HG02970 (cell line): ENCODE measurements at regions not wholly inside any gene's neighbourhood (a gene's known extent, or its start where the extent isn't known, plus 50 kb on each side); places are given as distances from the start of the nearest gene placed in this dataset.
"Not testable (repeated sequence)": the region's sequence is repeated elsewhere in the genome, so short reads cannot be mapped to it uniquely, and the experiment has no call there.

ENCODE experiments used
- ATAC-seq: cut with Tn5 transposase; IDR thresholded peaks from one replicate; pipeline ENCODE4 v1.9.1; 2021; ENCODE audit warnings: mild to moderate bottlenecking, moderate library complexity, moderate number of reproducible peaks; ENCODE audit not compliant: unreplicated experiment, low FRiP score

DNA sequence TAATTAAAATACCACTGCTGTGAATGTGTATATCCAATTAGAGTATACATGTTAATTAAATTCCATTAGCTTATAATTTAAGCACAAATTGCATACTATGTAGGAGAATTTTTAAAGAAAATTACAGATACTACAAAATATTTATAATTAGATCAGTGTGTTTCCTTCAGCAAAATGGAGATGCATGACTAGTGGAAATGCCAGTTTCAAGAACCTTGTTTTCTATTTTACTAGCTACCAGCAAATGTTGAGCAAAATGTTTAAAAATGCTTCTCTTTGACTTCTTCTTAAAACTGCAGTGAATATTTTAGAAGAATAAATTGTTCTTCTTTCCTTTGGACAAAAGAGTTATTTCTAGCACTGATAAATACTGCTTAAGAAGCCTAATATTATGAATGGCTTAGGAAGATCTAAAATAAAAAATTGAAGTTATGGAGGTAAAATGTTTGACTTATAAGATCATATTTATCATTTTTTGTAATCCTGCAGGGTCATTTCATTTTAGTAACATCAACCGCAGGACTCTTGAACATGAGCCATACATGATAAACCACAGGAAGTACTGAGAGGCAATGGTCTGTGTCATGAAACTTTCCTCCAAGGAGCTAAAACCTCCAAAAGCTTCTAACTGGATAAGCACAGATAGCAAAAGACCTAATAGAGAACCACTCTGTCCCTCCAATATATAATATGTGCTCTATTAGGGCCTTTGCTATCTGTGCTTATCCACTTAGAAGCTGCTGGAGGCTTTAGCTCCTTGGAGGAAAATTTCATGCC, 1066.0 kb upstream of the CELF2 start:
- no peak for ATAC-seq

DNA sequence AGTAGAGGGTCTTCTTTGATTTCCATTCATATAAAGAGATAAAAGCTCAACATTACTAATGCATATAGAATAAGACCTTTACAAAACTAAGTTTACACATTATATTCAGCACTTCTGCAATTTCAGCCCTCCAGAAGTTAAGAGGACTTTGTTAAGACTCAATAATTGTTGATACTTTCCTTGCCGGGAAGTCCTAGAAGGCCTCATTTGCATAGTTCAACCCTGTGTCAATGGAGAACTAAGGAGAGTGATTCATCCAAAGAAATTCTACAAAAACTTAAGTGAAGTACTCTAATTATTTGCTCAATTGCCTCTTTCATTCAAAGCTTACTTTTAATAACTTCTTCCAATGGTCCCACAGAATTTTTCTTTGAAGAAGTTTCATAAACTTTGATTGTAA, 1060.3 kb upstream of the CELF2 start:
- no peak for ATAC-seq

DNA sequence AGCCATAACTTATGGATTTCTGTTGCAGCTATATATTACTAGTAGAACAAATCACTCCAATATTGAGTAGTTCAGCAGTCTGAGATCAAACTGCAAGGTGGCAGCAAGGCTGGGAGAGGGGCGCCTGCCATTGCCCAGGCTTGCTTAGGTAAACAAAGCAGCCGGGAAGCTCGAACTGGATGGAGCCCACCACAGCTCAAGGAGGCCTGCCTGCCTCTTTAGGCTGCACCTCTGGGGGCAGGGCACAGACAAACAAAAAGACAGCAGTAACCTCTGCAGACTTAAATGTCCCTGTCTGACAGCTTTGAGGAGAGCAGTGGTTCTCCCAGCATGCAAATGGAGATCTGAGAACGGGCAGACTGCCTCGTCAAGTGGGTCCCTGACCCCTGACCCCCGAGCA, 1059.8 kb upstream of the CELF2 start:
- ATAC-seq, result not testable (repeated sequence)

DNA sequence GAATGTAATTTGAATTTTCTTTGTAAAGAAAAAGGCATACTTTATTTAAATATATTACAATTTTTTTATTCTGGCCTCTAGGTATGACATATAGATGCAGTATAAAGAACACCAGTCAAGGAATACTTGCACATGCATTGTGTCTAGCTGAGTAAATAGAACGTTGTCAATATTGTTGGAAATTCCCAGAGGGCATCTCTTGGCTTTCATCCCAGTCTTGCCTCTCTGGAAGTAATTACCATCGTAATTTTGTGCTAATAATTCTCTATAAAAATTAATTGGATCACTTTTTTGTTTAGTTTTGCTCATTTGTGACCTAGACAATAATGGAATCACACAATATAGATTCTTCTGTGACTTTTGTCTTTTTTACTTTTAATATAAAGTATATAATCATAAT, 1052.3 kb upstream of the CELF2 start:
- ATAC-seq, result no peak

DNA sequence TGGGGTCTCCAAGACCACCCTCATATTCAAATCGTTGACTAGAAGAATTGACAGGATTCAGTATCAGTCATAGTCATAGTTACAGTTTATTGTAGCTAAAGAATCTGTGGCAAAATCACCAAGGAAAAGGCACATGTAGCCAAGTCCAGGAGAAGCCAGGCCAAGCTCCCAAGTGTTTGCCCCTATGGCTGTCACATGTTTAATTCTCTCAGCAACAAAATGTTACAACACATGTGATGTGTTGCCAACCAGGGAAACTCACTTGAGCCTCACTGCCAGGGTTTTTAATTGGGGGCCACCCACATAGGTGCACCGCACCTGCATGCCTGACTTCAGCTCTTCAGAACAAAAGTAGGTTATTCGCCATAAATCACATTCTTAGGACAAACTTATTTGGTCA, 1030.9 kb upstream of the CELF2 start:
- no peak for ATAC-seq

DNA sequence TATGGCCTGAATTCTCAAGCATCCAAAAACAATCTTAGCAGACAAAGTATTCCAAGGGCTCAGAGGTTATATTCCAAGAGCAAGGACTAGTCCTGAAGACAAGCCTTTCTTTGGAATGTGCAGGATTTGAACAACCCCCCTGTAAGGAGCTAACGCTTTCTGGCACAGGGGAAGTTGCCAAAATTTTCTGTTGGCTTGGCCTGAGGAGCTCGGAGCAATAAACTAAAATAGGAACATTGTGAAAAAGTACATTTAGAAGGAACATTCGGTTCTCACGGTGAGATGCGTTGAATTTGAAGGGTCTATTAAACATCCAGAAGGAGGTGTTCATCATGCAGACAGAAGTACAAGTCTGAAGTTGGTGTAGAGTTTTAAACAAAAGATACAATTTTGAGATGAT, 1030.5 kb upstream of the CELF2 start:
- ATAC-seq, result no peak

DNA sequence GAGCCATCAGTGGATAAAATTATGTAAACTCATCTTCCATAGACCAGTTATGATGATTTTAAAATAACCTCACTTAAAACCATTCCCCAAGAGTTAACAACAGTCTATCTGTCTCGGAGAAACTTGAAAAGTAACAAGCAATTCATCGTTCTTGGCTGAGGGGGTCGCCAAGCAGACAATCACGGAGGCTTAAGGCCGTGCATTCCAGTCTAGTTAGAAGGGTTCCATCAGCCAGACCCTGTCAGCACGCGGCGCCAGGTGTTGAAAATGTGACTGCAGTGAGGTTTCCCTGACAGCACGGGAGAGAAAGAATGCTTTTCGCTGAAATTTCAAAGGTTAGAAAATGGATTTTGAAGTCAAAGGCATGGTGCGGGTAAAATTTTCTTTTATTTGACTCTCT, 1025.0 kb upstream of the CELF2 start:
- no peak for ATAC-seq

DNA sequence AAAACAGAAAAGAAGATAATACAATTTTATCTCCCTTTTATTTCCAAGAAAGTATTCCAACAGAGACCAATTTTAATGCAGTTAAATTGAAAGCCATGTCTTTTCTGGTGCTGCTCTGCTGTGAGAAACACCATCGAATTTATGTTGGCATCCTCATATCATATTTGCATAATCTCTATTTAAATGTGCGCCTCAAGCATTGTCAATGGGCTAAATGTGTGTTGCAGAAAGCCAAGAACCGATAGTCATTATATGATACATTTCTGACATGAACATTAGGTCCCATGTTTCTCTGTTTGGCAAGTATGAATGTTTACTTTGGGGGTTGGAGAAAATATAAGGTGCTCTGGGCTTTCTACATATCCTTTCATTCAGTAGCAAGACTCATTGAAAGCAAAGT, 1023.5 kb upstream of the CELF2 start:
- ATAC-seq, result no peak

DNA sequence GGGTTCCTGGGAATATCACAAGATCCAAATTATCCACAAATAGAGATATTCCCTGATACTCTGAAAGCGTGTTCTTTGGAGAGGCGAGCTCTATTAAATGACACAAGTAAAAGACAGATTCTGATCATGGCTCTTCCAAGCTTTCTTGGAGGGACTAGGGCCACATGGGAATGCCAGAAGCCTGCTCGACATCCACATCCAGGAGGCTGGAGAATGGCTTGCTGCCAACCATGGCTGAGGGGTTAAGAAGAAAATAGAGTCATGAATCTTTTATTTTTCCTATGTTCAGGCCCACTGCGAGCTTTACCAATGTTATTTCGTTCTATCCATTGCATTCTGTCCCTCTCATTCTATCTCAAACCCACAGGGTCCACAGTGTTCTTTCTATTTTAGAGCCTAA, 1018.0 kb upstream of the CELF2 start:
- ATAC-seq, result no peak

DNA sequence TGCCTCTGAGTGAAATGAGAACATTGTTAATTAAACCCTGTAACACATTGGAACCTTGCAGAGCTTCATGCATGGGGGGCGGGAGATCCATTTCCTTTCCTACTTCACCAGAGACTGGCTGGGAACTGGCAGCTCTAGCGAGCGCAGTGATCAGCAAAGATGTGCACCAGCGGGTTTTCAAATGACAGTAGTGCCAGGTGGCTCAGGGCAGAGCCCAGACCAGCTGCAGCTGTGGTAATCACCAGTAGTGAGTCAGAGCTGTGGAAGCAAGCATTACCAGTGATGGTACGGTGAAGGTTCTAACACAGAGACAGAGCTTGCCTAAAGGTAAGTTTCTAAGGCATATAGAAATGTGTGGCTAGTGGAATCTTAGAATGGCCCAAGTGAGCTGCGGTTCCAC, 1009.7 kb upstream of the CELF2 start:
- no peak for ATAC-seq

DNA sequence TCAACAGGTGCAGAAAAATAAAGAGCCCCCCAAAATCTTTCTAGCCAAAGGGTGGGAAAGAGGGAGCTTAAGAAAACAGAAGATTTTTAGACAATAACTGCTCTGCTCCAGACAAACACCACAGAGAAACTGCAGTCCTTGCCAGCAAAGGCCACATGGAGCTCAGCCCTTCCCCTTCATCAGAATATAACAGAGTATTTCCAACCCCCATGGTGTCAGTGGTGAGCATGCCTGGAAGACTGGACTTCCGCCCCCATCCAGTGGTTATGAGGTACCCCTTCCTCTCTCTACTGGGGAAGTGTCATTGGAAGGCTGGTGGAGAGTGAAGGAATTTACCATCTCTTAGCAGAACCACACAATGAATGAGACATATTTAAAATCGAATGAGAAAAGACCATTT, 1007.3 kb upstream of the CELF2 start:
- ATAC-seq, result no peak

DNA sequence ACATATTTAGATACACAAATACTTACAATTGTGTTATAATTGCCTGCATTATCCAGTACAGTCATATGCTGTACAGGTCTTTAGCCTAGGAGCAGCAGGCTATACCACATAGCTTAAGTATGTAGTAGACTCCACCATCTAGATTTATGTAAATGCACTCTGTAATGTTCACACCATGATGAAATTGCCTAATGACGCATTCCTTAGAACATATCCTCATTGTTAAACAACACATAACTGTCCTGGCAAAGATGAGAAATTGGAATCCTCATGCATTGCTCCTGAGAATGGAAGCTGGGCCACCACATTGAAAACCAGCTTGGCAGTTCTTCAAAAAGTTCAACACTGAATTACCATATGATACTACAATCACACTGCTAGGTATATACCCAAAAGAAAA, 1002.8 kb upstream of the CELF2 start:
- no peak for ATAC-seq

DNA sequence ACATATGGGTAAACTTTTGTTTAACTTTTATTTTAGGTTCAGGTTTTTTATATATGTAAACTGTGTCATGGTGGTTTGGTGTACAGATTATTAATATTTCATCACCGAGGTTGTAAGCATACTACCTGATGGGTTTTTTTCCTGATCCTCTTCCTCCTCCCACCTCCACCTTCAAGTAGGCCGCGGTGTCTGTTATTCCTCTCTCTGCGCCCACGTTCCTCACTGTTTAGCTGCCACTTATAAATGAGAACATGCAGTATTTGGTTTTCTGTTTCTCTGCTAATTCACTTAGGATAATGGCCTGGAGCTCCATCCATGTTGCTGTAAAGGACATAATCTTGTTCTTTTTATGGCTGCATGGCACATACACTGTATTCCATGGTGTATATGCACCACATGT, 1000.0 kb upstream of the CELF2 start:
- no peak for ATAC-seq

DNA sequence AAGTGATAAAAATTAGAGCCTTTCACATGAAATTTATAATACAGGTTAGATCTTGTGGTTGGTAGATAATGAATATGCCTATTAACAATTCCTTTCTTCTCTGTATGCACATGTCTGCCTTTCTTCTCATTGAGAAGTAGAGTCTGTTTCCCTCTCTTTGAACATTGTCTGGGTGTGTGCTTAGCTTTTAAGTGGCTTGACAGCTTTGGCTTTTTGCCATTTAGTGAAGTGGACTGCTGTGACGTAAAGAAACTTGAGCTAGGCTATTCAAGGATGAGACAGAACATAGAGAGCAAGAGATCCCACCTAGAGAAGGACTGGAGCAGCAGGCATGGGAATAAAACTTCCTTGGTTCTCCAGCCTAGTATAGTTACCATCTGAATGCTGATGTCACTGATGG, 996.7 kb upstream of the CELF2 start:
- no peak for ATAC-seq

DNA sequence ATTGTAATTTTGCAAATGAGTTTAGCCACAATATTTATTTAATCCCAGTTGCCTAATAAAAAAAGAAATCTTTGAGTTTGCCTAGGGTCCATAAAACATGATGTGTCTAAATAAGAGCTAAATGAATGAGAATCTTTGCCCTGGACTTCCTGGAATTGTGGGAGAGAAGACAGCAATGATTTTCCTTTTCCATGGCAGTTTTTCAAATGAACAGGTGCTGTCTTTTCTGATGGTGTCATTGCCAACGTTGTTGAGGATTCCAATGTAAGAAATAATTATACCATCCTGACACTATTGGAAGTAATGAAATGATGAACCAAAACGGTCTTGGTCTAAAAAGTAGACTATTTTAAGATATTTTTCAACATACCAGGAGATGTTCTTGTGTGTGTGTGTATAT, 984.7 kb upstream of the CELF2 start:
- ATAC-seq, result no peak

DNA sequence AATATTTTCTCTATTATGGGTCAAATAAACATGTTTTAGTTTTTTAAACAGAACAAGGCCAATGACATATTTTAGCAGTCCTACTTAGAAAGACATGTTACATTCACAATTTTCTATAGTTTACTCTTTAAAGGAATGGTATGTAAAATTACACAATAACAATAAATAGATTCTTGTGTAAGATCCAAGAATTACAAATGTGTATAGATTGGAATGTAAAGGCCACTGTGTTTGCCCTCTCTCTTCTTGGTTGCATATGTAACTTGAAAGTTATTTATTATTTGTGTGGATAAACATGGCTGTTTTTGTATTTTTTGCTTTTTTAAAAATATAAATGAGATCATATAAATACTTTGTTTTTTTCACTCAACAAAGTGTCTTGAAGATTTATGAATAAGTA, 979.3 kb upstream of the CELF2 start:
- no peak for ATAC-seq

DNA sequence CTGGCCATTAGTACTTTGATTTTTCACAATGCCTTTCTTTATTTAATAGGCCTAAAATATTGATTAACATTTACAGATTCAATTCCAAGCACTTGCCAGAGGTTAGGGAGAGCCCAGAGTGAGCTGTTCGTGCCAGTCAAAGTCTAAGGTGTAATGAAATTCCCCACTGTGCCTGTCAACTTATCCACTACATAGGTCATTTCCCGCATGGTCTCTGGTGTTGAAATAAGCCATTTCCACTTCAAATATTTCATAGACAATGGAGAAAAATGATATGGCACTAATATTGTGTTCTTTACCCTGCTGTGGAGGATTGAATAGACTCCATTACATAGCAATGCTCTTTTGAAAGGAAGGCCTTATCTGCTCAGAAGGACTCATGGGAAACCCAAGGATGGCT, 978.1 kb upstream of the CELF2 start:
- ATAC-seq, result no peak

DNA sequence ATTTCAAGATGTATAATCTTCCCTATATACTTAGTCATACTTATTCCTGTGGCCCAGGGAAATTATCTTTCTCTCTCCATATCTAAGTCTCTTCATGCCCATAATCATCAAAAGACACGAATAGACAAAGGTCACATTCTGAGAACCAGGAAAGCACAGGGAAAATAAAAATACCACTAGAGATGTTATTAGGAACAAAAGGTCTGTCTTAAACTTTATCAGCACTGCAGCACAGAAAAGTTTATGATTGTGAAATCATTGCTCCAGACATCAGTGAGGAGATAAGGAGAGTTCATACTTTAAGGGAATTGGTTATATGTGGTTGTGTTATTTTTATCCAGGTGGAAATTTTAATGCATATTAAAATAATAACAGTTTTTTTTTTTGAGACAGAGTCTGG, 974.6 kb upstream of the CELF2 start:
- ATAC-seq, result no peak

DNA sequence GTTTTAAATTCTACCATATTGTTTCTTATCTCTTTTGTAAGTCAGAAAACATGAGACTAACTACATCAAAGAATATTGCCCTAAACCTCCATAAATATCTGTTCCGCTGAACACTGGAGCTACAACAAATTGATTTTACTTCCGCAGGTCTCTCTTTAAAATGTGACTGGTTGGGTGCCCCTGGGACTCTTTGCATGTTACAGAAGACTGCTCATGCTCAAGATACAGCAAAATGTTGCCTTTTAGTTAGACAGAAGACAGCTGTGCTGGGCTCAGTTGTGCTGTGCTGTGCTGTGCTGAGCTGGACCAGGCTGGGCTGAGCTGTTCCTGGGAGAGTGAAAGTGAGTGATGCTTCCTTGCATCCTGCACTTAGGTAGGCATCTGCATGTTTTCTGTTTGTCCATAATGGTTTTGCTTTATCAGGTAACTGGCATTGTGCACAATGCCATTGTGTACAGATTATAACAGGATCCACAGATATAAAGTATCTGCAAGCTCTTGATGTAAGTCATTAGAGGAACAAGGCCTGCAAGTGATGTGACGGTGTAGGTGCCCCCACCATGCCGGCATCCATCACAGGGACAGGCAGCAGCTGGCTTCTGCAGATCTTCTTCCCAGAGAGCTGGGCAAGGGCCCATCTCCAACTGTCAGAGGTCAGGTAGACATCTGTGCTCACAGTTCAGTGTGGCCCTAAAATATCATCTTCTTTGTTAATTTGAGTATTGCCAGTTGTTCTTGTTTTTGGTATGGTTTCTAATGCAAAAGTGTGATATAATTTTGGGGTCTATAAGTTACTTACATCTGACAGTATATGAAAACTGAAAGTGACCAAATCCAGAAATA, 972.5 kb upstream of the CELF2 start:
- ATAC-seq, result no peak

DNA sequence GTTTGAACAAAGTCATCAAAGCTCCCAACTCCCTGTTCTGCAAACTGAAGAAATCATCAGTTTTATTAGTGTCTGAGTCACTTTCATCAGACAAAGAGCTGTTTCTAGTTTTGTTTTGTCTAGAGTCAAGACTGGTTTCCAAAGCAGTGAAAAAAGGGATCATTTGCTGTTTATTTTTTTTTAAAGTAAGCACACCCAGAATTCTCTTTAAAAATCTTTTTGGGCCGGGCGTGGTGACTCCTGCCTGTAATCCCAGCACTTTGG, 972.0 kb upstream of the CELF2 start:
- no peak for ATAC-seq

DNA sequence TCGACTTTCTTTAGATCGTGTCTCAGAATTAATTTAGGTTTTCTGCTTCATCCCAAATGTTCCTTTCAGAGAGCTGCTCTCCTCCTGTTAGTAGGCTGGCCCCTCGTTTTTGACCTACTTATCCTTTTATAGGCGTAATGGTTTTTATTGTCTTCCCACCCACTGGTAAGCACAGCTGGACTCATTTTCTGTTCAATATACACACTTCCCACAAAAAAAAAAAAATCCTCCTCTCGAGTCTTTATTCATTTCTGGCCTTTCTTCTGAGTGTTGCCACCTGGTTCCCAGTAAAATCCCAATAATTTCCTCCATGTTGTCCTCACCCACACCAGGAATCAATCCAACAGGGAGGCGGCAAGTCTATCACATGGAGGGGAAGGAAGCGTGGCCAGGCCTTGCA, 970.2 kb upstream of the CELF2 start:
- ATAC-seq, result no peak

DNA sequence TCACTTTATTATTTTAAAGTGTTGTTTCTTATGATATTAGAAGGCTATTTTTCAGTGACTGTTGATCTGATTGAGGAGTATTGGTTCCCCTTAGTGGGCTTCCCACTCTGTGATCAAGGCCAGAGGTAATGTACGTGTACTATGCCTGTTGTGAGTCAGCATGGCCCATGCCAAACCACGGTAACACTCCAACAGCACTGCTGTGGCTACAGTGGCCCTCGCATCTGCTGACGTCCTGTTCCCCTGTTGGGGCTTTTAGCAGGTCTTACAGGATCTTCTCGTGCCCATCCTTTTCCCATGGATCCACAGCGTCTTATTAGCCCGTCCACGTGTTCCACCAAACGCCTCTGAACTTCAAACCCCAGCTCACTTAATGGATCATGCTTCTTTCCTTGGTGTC, 964.6 kb upstream of the CELF2 start:
- ATAC-seq, result no peak
